ENCODE measurements at regions not wholly inside any gene's neighbourhood (a gene's known extent, or its start where the extent isn't known, plus 50 kb on each side); places are given as distances from the start of the nearest gene placed in this dataset.

- SMC1A ChIA-PET (ENCODE audit: uncharacterized antibody, unreplicated experiment), result interaction anchor here (1.2 to 11.1 kb wide), 4 partner anchors 10 to 79 kb away, joined by 3 to 177 read pairs (median 62); no protein-coding TSS in a partner anchor
Measured at GRCh38 chr13:42400188-42400833, 128.4 kb downstream of the AKAP11 start.

More at GRCh38 chr13:42400188-42400833, 128.4 kb downstream of the AKAP11 start:
- Histone ChIP-seq H3K9me3 (replicated peaks; ENCODE audit: control insufficient read depth, insufficient read depth, low read length) (peaks cover 4% of the 10 kb centered on the region; the same call in 2 of the 3 replicates), H3K4me3 (no peak overlapping the region), H3K36me3 (ENCODE audit: control insufficient read depth in 2 of 2, insufficient read depth in 2 of 2, low read length in 1 of 2) (no peaks in the 10 kb centered on the region), H3K4me1 (ENCODE audit: control insufficient read depth, insufficient read depth, low read length) (peaks cover 47% of the 10 kb centered on the region), H3K9ac (ENCODE audit: control insufficient read depth, insufficient read depth, low read length) (no peak overlapping the region), H3K27ac (ENCODE audit: control insufficient read depth, insufficient read depth) (no peak overlapping the region; the same call in 1 of the 2 replicates), H4K20me1 (ENCODE audit: control insufficient read depth, insufficient read depth) (no peaks in the 10 kb centered on the region), H3K79me2 (ENCODE audit: control insufficient read depth, insufficient read depth, low read length) (peaks cover 7% of the 10 kb centered on the region), H2AFZ (ENCODE audit: control insufficient read depth, low read depth, low read length) (no peak overlapping the region; the same call in 1 of the 2 replicates), H3K27me3 (replicated peaks in 1 of 2; ENCODE audit: control insufficient read depth in 2 of 2, insufficient read depth in 2 of 2, low read length in 1 of 2) (no peaks in the 10 kb centered on the region), H3K4me2 (ENCODE audit: control insufficient read depth, insufficient read depth) (no peak overlapping the region)
- no TSS peak for BruUV-seq (replicated peaks)
- 100% methylated on average over 1 of the region's 1 CpG for WGBS (ENCODE audit: insufficient coverage, insufficient replicate concordance, low lambda C conversion rate, missing lambda C conversion rate)
- TF ChIP-seq, protein P1, sequence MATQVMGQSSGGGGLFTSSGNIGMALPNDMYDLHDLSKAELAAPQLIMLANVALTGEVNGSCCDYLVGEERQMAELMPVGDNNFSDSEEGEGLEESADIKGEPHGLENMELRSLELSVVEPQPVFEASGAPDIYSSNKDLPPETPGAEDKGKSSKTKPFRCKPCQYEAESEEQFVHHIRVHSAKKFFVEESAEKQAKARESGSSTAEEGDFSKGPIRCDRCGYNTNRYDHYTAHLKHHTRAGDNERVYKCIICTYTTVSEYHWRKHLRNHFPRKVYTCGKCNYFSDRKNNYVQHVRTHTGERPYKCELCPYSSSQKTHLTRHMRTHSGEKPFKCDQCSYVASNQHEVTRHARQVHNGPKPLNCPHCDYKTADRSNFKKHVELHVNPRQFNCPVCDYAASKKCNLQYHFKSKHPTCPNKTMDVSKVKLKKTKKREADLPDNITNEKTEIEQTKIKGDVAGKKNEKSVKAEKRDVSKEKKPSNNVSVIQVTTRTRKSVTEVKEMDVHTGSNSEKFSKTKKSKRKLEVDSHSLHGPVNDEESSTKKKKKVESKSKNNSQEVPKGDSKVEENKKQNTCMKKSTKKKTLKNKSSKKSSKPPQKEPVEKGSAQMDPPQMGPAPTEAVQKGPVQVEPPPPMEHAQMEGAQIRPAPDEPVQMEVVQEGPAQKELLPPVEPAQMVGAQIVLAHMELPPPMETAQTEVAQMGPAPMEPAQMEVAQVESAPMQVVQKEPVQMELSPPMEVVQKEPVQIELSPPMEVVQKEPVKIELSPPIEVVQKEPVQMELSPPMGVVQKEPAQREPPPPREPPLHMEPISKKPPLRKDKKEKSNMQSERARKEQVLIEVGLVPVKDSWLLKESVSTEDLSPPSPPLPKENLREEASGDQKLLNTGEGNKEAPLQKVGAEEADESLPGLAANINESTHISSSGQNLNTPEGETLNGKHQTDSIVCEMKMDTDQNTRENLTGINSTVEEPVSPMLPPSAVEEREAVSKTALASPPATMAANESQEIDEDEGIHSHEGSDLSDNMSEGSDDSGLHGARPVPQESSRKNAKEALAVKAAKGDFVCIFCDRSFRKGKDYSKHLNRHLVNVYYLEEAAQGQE (IDR thresholded peaks at IDR 0.05; ENCODE audit: low read depth, low read length), result peak; percentile 62; the same call in 1 of the 2 replicates
- no peak for TF ChIP-seq NBN (IDR thresholded peaks at IDR 0.05)
- FAIRE-seq (no peak), DNase-seq (ENCODE audit: low read depth, low spot score) (no peak), ATAC-seq (no peak)
- intact Hi-C loops (cut with micrococcal nuclease; ENCODE audit: unreplicated experiment), result no loop called here
- CTCF ChIA-PET, result interaction anchor here (1.3 to 2.1 kb wide), 4 partner anchors 8 to 78 kb away, joined by 3 to 5 read pairs (median 4); no protein-coding TSS in a partner anchor
- in situ Hi-C loops (cut with MboI), result no loop called here
- POLR2A ChIA-PET, result interaction anchor here (0.8 to 2.7 kb wide), 4 partner anchors 12 to 129 kb away, joined by 3 to 13 read pairs (median 4); partner anchors contain the start of gene AKAP11
- RAD21 ChIA-PET (ENCODE audit: unreplicated experiment), result interaction anchor here (0.6 to 5.6 kb wide), 2 partner anchors 13 to 19 kb away, joined by 3 to 86 read pairs; no protein-coding TSS in a partner anchor
